ENCODE measurements at regions not wholly inside any gene's neighbourhood (a gene's known extent, or its start where the extent isn't known, plus 50 kb on each side); places are given as distances from the start of the nearest gene placed in this dataset.

- FAIRE-seq (peak; percentile 13), DNase-seq (ENCODE audit: low read depth) (no peak)
- no peak for TF ChIP-seq CTCF (IDR thresholded peaks at IDR 0.05; ENCODE audit: insufficient read depth, low read length, severe bottlenecking)
- Histone ChIP-seq H3K36me3 (ENCODE audit: control insufficient read depth, insufficient read depth, low read length) (no peaks in the 10 kb centered on the region), H3K27me3 (ENCODE audit: control insufficient read depth, insufficient read depth, low read length) (no peaks in the 10 kb centered on the region), H3K4me3 (ENCODE audit: low read depth, low read length) (no peak overlapping the region)
Measured at GRCh38 chr6:85771925-85772430, 129.3 kb upstream of the SYNCRIP start.

GRCh38 chr6:85771455-85771854 is 128.8 kb upstream of the SYNCRIP start:
- Histone ChIP-seq H3K27me3 (ENCODE audit: control insufficient read depth, insufficient read depth, low read length) (no peaks in the 10 kb centered on the region), H3K4me3 (ENCODE audit: low read depth, low read length) (no peak overlapping the region), H3K36me3 (ENCODE audit: control insufficient read depth, insufficient read depth, low read length) (no peaks in the 10 kb centered on the region)
- no peak for TF ChIP-seq CTCF (IDR thresholded peaks at IDR 0.05; ENCODE audit: insufficient read depth, low read length, severe bottlenecking)
- DNase-seq (ENCODE audit: low read depth): no peak
- FAIRE-seq: no peak

- Histone ChIP-seq H3K36me3 (ENCODE audit: control insufficient read depth, insufficient read depth, low read length) (no peaks in the 10 kb centered on the region), H3K4me3 (ENCODE audit: low read depth, low read length) (no peak overlapping the region), H3K27me3 (ENCODE audit: control insufficient read depth, insufficient read depth, low read length) (no peaks in the 10 kb centered on the region)
- FAIRE-seq: no peak
- TF ChIP-seq CTCF (IDR thresholded peaks at IDR 0.05; ENCODE audit: insufficient read depth, low read length, severe bottlenecking): no peak
- no peak for DNase-seq (ENCODE audit: low read depth)
Measured at GRCh38 chr6:85764844-85765243, 122.2 kb upstream of the SYNCRIP start.

- Histone ChIP-seq H3K36me3 (ENCODE audit: control insufficient read depth, insufficient read depth, low read length) (no peaks in the 10 kb centered on the region), H3K27me3 (ENCODE audit: control insufficient read depth, insufficient read depth, low read length) (no peaks in the 10 kb centered on the region), H3K4me3 (ENCODE audit: low read depth, low read length) (no peak overlapping the region)
- no peak for FAIRE-seq
- DNase-seq (ENCODE audit: low read depth): peak; percentile 45
- peak; percentile 24 for TF ChIP-seq CTCF (IDR thresholded peaks at IDR 0.05; ENCODE audit: insufficient read depth, low read length, severe bottlenecking)
Measured at GRCh38 chr6:85756982-85757381, 114.3 kb upstream of the SYNCRIP start.

- H3K4me3 ChIP-seq (ENCODE audit: low read depth, low read length): no peak overlapping the region
- TF ChIP-seq CTCF (IDR thresholded peaks at IDR 0.05; ENCODE audit: insufficient read depth, low read length, severe bottlenecking): no peak
- no peak for FAIRE-seq
- no peaks in the 10 kb centered on the region for H3K36me3 ChIP-seq (ENCODE audit: control insufficient read depth, insufficient read depth, low read length)
- H3K27me3 ChIP-seq (ENCODE audit: control insufficient read depth, insufficient read depth, low read length): no peaks in the 10 kb centered on the region
- no peak for DNase-seq (ENCODE audit: low read depth)
Measured at GRCh38 chr6:85754894-85755293, 112.2 kb upstream of the SYNCRIP start.

GRCh38 chr6:85752602-85753001 is 109.9 kb upstream of the SYNCRIP start:
- Histone ChIP-seq H3K27me3 (ENCODE audit: control insufficient read depth, insufficient read depth, low read length) (no peaks in the 10 kb centered on the region), H3K4me3 (ENCODE audit: low read depth, low read length) (no peak overlapping the region), H3K36me3 (ENCODE audit: control insufficient read depth, insufficient read depth, low read length) (no peaks in the 10 kb centered on the region)
- FAIRE-seq: peak; percentile 7
- no peak for DNase-seq (ENCODE audit: low read depth)
- TF ChIP-seq CTCF (IDR thresholded peaks at IDR 0.05; ENCODE audit: insufficient read depth, low read length, severe bottlenecking): no peak
